GM23338 (cell line): ENCODE measurements at regions not wholly inside any gene's neighbourhood (a gene's known extent, or its start where the extent isn't known, plus 50 kb on each side); places are given as distances from the start of the nearest gene placed in this dataset.

Experiments used
- ATAC-seq: fragments of 200-7000 bp; cut with Tn5 transposase; 3 replicates; pipeline ENCODE4 v1.9.1; 2020
- DNase-seq: peaks from one replicate; pipeline ENCODE4 v3.0.0-alpha.2; 2015; ENCODE audit warnings: low spot score
- H2AFZ ChIP-seq: fragments of 200-600 bp; sonication (generic); 2 replicates; pipeline ENCODE4 v1.8.0; 2016; ENCODE audit warnings: antibody characterized with exemption, mild to moderate bottlenecking, moderate library complexity
- H3F3A ChIP-seq: fragments of 200-600 bp; sonication (generic); replicated peaks from 2 replicates; pipeline ENCODE4 v1.8.0; 2017; ENCODE audit warnings: antibody characterized with exemption, mixed run types, low read depth
- H3K27ac ChIP-seq: fragments of 200-600 bp; sonication (generic); 2 replicates; pipeline ENCODE4 v1.6.1; 2016; ENCODE audit warnings: low read depth
- H3K27me3 ChIP-seq: fragments of 200-600 bp; sonication (generic); 2 replicates; pipeline ENCODE4 v1.8.0; 2016; ENCODE audit warnings: mild to moderate bottlenecking, mixed run types, moderate library complexity; ENCODE audit not compliant: insufficient read depth
- H3K36me3 ChIP-seq: fragments of 200-600 bp; sonication (generic); 2 replicates; pipeline ENCODE4 v1.8.0; 2016; ENCODE audit warnings: mild to moderate bottlenecking; ENCODE audit not compliant: insufficient read depth
- H3K4me1 ChIP-seq: fragments of 200-600 bp; sonication (generic); 2 replicates; pipeline ENCODE4 v1.8.0; 2016; ENCODE audit warnings: mild to moderate bottlenecking, moderate library complexity; ENCODE audit not compliant: insufficient read depth
- H3K4me2 ChIP-seq: fragments of 200-600 bp; sonication (generic); 2 replicates; pipeline ENCODE4 v1.7.1; 2017; ENCODE audit warnings: mixed run types
- H3K4me3 ChIP-seq: fragments of 200-600 bp; sonication (generic); 2 replicates; pipeline ENCODE4 v1.6.1; 2016; ENCODE audit warnings: mixed run types
- H3K79me2 ChIP-seq: fragments of 200-600 bp; sonication (generic); replicated peaks from 2 replicates; pipeline ENCODE4 v1.8.0; 2017; ENCODE audit warnings: mild to moderate bottlenecking; ENCODE audit not compliant: insufficient read depth
- H3K9me2 ChIP-seq: fragments of 200-600 bp; sonication (generic); 2 replicates; pipeline ENCODE4 v1.8.0; 2017; ENCODE audit not compliant: insufficient read depth
- H4K20me1 ChIP-seq: fragments of 200-600 bp; sonication (generic); replicated peaks from 2 replicates; pipeline ENCODE4 v1.8.0; 2017; ENCODE audit warnings: mild to moderate bottlenecking; ENCODE audit not compliant: insufficient read depth
- H3K27ac Mint-ChIP-seq: 2 replicates; pipeline ENCODE4 v1.8.0; 2020; ENCODE audit warnings: inconsistent platforms, mild to moderate bottlenecking, moderate library complexity, mixed read lengths
- H3K27me3 Mint-ChIP-seq: 3 replicates; pipeline ENCODE4 v1.8.0; 2022; ENCODE audit warnings: low read depth, mild to moderate bottlenecking, moderate library complexity, mixed read lengths, inconsistent platforms; ENCODE audit not compliant: insufficient read depth, poor library complexity
- H3K36me3 Mint-ChIP-seq: 3 replicates; pipeline ENCODE4 v1.8.0; 2021; ENCODE audit warnings: low read depth, mild to moderate bottlenecking, inconsistent platforms, moderate library complexity, mixed read lengths
- H3K4me1 Mint-ChIP-seq: 3 replicates; pipeline ENCODE4 v1.8.0; 2020; ENCODE audit warnings: mild to moderate bottlenecking, inconsistent platforms, mixed read lengths
- H3K4me3 Mint-ChIP-seq: 3 replicates; pipeline ENCODE4 v1.8.0; 2021; ENCODE audit warnings: moderate library complexity, mild to moderate bottlenecking, inconsistent platforms, mixed read lengths
- H3K9me3 Mint-ChIP-seq: 3 replicates; pipeline ENCODE4 v1.8.0; 2020; ENCODE audit warnings: moderate library complexity, mild to moderate bottlenecking, inconsistent platforms, mixed read lengths
- CREB1 ChIP-seq: fragments of 250-450 bp; sonication (Bioruptor Pico); IDR thresholded peaks from 2 replicates; pipeline ENCODE4 v1.5.0; 2020; ENCODE audit warnings: low read depth, mild to moderate bottlenecking, moderate library complexity
- EZH2 ChIP-seq: fragments of 200-600 bp; sonication (generic); IDR thresholded peaks from one replicate; pipeline ENCODE4 v1.8.0; 2017; ENCODE audit warnings: antibody characterized with exemption, mild to moderate bottlenecking, low read depth; ENCODE audit not compliant: unreplicated experiment
- EZH2phosphoT487 ChIP-seq: fragments of 200-600 bp; sonication (generic); IDR thresholded peaks from one replicate; pipeline ENCODE4 v1.8.1; 2018; ENCODE audit warnings: antibody characterized with exemption; ENCODE audit not compliant: unreplicated experiment
- JUNB ChIP-seq: IDR thresholded peaks from one replicate; pipeline ENCODE4 v1.6.1; 2016; ENCODE audit warnings: antibody characterized with exemption; ENCODE audit not compliant: unreplicated experiment
- NANOG ChIP-seq: IDR thresholded peaks from 2 replicates; pipeline ENCODE4 v1.6.1; 2016; ENCODE audit warnings: antibody characterized with exemption, borderline replicate concordance
- POLR2AphosphoS5 ChIP-seq: IDR thresholded peaks from 2 replicates; pipeline ENCODE4 v1.6.1; 2016; ENCODE audit warnings: antibody characterized with exemption, low read depth
- STAT1 ChIP-seq: IDR thresholded peaks from one replicate; pipeline ENCODE4 v1.6.1; 2016; ENCODE audit warnings: antibody characterized with exemption; ENCODE audit not compliant: unreplicated experiment
- ZNF114 ChIP-seq: fragments of 250-450 bp; sonication (Bioruptor Pico); IDR thresholded peaks from 2 replicates; pipeline ENCODE4 v1.5.0; 2020; ENCODE audit warnings: mild to moderate bottlenecking, moderate library complexity
- ZNF331 ChIP-seq: fragments of 250-450 bp; sonication (Bioruptor Pico); IDR thresholded peaks from 2 replicates; pipeline ENCODE4 v1.5.0; 2020; ENCODE audit warnings: low read depth, mild to moderate bottlenecking, moderate library complexity
- TF ChIP-seq, protein P1 (sequence below): fragments of 250-450 bp; sonication (Bioruptor Pico); IDR thresholded peaks from 2 replicates; pipeline ENCODE4 v1.5.0; 2020; ENCODE audit warnings: mild to moderate bottlenecking, moderate library complexity
- TF ChIP-seq, protein P2 (sequence below): IDR thresholded peaks from 2 replicates; pipeline ENCODE4 v1.6.1; 2016; ENCODE audit warnings: antibody characterized with exemption
- TF ChIP-seq, protein P3 (sequence below), 2 experiments: fragments of 200-600 bp in 1 of 2; sonication (generic) in 1 of 2; conservative IDR thresholded peaks; 2 replicates each; pipeline versions ENCODE4 v1.5.1 to v1.6.1; 2016 to 2017; ENCODE audit warnings: antibody characterized with exemption in 2 of 2, low read depth in 2 of 2, mild to moderate bottlenecking in 2 of 2, moderate library complexity in 1 of 2
- TF ChIP-seq, protein P4 (sequence below): IDR thresholded peaks from one replicate; pipeline ENCODE4 v1.6.1; 2018; ENCODE audit warnings: antibody characterized with exemption; ENCODE audit not compliant: unreplicated experiment

DNA sequence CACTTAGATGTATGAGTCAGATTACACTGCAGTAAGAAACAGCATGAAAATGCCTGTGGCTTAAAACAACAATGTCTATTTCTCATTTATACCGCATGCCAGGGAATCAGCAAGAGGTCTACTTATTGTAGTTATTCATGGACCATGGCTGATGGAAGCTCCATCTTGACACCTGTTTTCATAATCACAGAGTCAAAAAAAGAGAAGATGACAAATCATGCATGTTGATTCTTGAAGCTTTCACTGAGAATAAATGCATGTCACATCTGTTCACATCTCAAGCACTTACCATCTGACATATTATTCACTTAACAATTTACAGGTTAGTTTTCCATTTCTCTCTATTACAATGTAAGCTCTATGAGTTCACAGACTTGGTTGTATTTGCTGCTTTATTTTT lies 194.2 kb upstream of the SLITRK2 start:
- Histone ChIP-seq H4K20me1 (no peaks in the 10 kb centered on the region), H3K4me1 (no peaks in the 10 kb centered on the region), H2AFZ (no peak overlapping the region), H3K9me2 (no peaks in the 10 kb centered on the region), H3F3A (no peaks in the 10 kb centered on the region), H3K27me3 (no peaks in the 10 kb centered on the region), H3K27ac (no peak overlapping the region), H3K4me2 (no peak overlapping the region), H3K36me3 (no peaks in the 10 kb centered on the region), H3K4me3 (no peak overlapping the region), H3K79me2 (no peaks in the 10 kb centered on the region)
- Mint-ChIP-seq H3K36me3 (no peaks in the 10 kb centered on the region; the same call in 2 of the 3 replicates), H3K4me1 (no peaks in the 10 kb centered on the region), H3K4me3 (no peak overlapping the region), H3K9me3 (peaks cover 63% of the 10 kb centered on the region), H3K27me3 (peaks cover 2% of the 10 kb centered on the region), H3K27ac (no peak overlapping the region)
- DNase-seq (no peak), ATAC-seq (no peak)
- TF ChIP-seq POLR2AphosphoS5 (no peak), STAT1 (no peak), ZNF331 (CRISPR knock-in tag) (no peak), EZH2phosphoT487 (no peak), EZH2 (no peak), NANOG (no peak), CREB1 (CRISPR knock-in tag) (no peak), JUNB (no peak), ZNF114 (CRISPR knock-in tag) (no peak)
- TF ChIP-seq, protein P1, sequence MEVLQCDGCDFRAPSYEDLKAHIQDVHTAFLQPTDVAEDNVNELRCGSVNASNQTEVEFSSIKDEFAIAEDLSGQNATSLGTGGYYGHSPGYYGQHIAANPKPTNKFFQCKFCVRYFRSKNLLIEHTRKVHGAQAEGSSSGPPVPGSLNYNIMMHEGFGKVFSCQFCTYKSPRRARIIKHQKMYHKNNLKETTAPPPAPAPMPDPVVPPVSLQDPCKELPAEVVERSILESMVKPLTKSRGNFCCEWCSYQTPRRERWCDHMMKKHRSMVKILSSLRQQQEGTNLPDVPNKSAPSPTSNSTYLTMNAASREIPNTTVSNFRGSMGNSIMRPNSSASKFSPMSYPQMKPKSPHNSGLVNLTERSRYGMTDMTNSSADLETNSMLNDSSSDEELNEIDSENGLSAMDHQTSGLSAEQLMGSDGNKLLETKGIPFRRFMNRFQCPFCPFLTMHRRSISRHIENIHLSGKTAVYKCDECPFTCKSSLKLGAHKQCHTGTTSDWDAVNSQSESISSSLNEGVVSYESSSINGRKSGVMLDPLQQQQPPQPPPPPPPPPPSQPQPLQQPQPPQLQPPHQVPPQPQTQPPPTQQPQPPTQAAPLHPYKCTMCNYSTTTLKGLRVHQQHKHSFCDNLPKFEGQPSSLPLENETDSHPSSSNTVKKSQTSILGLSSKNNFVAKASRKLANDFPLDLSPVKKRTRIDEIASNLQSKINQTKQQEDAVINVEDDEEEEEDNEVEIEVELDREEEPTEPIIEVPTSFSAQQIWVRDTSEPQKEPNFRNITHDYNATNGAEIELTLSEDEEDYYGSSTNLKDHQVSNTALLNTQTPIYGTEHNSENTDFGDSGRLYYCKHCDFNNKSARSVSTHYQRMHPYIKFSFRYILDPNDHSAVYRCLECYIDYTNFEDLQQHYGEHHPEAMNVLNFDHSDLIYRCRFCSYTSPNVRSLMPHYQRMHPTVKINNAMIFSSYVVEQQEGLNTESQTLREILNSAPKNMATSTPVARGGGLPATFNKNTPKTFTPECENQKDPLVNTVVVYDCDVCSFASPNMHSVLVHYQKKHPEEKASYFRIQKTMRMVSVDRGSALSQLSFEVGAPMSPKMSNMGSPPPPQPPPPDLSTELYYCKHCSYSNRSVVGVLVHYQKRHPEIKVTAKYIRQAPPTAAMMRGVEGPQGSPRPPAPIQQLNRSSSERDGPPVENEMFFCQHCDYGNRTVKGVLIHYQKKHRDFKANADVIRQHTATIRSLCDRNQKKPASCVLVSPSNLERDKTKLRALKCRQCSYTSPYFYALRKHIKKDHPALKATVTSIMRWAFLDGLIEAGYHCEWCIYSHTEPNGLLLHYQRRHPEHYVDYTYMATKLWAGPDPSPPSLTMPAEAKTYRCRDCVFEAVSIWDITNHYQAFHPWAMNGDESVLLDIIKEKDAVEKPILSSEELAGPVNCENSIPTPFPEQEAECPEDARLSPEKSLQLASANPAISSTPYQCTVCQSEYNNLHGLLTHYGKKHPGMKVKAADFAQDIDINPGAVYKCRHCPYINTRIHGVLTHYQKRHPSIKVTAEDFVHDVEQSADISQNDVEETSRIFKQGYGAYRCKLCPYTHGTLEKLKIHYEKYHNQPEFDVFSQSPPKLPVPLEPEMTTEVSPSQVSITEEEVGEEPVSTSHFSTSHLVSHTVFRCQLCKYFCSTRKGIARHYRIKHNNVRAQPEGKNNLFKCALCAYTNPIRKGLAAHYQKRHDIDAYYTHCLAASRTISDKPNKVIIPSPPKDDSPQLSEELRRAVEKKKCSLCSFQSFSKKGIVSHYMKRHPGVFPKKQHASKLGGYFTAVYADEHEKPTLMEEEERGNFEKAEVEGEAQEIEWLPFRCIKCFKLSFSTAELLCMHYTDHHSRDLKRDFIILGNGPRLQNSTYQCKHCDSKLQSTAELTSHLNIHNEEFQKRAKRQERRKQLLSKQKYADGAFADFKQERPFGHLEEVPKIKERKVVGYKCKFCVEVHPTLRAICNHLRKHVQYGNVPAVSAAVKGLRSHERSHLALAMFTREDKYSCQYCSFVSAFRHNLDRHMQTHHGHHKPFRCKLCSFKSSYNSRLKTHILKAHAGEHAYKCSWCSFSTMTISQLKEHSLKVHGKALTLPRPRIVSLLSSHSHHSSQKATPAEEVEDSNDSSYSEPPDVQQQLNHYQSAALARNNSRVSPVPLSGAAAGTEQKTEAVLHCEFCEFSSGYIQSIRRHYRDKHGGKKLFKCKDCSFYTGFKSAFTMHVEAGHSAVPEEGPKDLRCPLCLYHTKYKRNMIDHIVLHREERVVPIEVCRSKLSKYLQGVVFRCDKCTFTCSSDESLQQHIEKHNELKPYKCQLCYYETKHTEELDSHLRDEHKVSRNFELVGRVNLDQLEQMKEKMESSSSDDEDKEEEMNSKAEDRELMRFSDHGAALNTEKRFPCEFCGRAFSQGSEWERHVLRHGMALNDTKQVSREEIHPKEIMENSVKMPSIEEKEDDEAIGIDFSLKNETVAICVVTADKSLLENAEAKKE (CRISPR knock-in tag), result no peak
- TF ChIP-seq, protein P2, sequence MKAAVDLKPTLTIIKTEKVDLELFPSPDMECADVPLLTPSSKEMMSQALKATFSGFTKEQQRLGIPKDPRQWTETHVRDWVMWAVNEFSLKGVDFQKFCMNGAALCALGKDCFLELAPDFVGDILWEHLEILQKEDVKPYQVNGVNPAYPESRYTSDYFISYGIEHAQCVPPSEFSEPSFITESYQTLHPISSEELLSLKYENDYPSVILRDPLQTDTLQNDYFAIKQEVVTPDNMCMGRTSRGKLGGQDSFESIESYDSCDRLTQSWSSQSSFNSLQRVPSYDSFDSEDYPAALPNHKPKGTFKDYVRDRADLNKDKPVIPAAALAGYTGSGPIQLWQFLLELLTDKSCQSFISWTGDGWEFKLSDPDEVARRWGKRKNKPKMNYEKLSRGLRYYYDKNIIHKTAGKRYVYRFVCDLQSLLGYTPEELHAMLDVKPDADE, result no peak
- TF ChIP-seq, protein P3, sequence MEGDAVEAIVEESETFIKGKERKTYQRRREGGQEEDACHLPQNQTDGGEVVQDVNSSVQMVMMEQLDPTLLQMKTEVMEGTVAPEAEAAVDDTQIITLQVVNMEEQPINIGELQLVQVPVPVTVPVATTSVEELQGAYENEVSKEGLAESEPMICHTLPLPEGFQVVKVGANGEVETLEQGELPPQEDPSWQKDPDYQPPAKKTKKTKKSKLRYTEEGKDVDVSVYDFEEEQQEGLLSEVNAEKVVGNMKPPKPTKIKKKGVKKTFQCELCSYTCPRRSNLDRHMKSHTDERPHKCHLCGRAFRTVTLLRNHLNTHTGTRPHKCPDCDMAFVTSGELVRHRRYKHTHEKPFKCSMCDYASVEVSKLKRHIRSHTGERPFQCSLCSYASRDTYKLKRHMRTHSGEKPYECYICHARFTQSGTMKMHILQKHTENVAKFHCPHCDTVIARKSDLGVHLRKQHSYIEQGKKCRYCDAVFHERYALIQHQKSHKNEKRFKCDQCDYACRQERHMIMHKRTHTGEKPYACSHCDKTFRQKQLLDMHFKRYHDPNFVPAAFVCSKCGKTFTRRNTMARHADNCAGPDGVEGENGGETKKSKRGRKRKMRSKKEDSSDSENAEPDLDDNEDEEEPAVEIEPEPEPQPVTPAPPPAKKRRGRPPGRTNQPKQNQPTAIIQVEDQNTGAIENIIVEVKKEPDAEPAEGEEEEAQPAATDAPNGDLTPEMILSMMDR (conservative IDR thresholded peaks at IDR 0.05; ENCODE audit: low read depth in 2 of 2), result no peak
- TF ChIP-seq, protein P4, sequence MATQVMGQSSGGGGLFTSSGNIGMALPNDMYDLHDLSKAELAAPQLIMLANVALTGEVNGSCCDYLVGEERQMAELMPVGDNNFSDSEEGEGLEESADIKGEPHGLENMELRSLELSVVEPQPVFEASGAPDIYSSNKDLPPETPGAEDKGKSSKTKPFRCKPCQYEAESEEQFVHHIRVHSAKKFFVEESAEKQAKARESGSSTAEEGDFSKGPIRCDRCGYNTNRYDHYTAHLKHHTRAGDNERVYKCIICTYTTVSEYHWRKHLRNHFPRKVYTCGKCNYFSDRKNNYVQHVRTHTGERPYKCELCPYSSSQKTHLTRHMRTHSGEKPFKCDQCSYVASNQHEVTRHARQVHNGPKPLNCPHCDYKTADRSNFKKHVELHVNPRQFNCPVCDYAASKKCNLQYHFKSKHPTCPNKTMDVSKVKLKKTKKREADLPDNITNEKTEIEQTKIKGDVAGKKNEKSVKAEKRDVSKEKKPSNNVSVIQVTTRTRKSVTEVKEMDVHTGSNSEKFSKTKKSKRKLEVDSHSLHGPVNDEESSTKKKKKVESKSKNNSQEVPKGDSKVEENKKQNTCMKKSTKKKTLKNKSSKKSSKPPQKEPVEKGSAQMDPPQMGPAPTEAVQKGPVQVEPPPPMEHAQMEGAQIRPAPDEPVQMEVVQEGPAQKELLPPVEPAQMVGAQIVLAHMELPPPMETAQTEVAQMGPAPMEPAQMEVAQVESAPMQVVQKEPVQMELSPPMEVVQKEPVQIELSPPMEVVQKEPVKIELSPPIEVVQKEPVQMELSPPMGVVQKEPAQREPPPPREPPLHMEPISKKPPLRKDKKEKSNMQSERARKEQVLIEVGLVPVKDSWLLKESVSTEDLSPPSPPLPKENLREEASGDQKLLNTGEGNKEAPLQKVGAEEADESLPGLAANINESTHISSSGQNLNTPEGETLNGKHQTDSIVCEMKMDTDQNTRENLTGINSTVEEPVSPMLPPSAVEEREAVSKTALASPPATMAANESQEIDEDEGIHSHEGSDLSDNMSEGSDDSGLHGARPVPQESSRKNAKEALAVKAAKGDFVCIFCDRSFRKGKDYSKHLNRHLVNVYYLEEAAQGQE, result no peak
